Right ventricle myocardium inferior (tissue), 1 donor: ENCODE measurements at regions not wholly inside any gene's neighbourhood (a gene's known extent, or its start where the extent isn't known, plus 50 kb on each side); places are given as distances from the start of the nearest gene placed in this dataset.

ENCODE experiments used
- ATAC-seq: fragments of 200-7000 bp; cut with Tn5 transposase; one replicate; pipeline ENCODE4 v1.9.1; 2020; ENCODE audit warnings: mild to moderate bottlenecking, moderate library complexity
- DNase-seq: peaks from one replicate; pipeline ENCODE4 v3.0.0; 2021; ENCODE audit errors: missing footprints
- intact Hi-C: fragments of 100-400 bp; cut with DNase I; formaldehyde crosslinking; loops from one replicate; pipeline ENCODE4 v1.11.0; 2022
- donor health status: DM: no; HTN: yes; CAD: no; lungs with severe emphysema.

- DNase-seq: no peak
- ATAC-seq: no peak
- intact Hi-C loops: no loop called here
Observed at GRCh38 chr14:54166049-54166950, 209.7 kb upstream of the BMP4 start.

GRCh38 chr14:54168489-54168888, 211.9 kb upstream of the BMP4 start:
- DNase-seq (no peak), ATAC-seq (no peak)
- intact Hi-C loops: no loop called here

- intact Hi-C loops: no loop called here
- ATAC-seq (no peak), DNase-seq (no peak)
Observed at GRCh38 chr14:54169254-54169924, 212.8 kb upstream of the BMP4 start.

GRCh38 chr14:54170301-54170700, 213.7 kb upstream of the BMP4 start:
- no peak for ATAC-seq
- DNase-seq: no peak
- intact Hi-C loops: loop anchor here (10.0 kb wide), 3 partner anchors 174 to 736 kb away; partner anchors contain the start of gene BMP4

GRCh38 chr14:54172114-54172513, 215.5 kb upstream of the BMP4 start:
- ATAC-seq (no peak), DNase-seq (no peak)
- intact Hi-C loops: loop anchor here (10.0 kb wide), 3 partner anchors 173 to 737 kb away; partner anchors contain the start of gene BMP4

- intact Hi-C loops: loop anchor here (10.0 kb wide), 3 partner anchors 172 to 738 kb away; partner anchors contain the start of gene BMP4
- DNase-seq (no peak), ATAC-seq (no peak)
Observed at GRCh38 chr14:54172562-54172961, 215.9 kb upstream of the BMP4 start.

GRCh38 chr14:54173802-54174201, 217.2 kb upstream of the BMP4 start:
- intact Hi-C loops: loop anchor here (2.0 to 10.0 kb wide), 4 partner anchors 171 to 739 kb away; partner anchors contain the start of gene BMP4
- ATAC-seq: peak; percentile 70
- no peak for DNase-seq

- no peak for DNase-seq
- ATAC-seq: peak; percentile 38
- intact Hi-C loops: loop anchor here (2.0 to 10.0 kb wide), 4 partner anchors 170 to 740 kb away; partner anchors contain the start of gene BMP4
Observed at GRCh38 chr14:54174457-54174856, 217.8 kb upstream of the BMP4 start.

GRCh38 chr14:54175298-54175942, 218.8 kb upstream of the BMP4 start:
- DNase-seq: no peak
- intact Hi-C loops: loop anchor here (2.0 to 10.0 kb wide), 4 partner anchors 169 to 741 kb away; partner anchors contain the start of gene BMP4
- ATAC-seq: peak; percentile 32

- intact Hi-C loops: loop anchor here (10.0 kb wide), 3 partner anchors 168 to 742 kb away; partner anchors contain the start of gene BMP4
- ATAC-seq (no peak), DNase-seq (no peak)
Observed at GRCh38 chr14:54177019-54177418, 219.8 kb upstream of the CDKN3 start.

GRCh38 chr14:54177641-54178621, 218.9 kb upstream of the CDKN3 start:
- intact Hi-C loops: loop anchor here (10.0 kb wide), 3 partner anchors 167 to 743 kb away; partner anchors contain the start of gene BMP4
- no peak for ATAC-seq
- DNase-seq: no peak

GRCh38 chr14:54182419-54183045, 214.3 kb upstream of the CDKN3 start:
- intact Hi-C loops: no loop called here
- ATAC-seq (no peak), DNase-seq (no peak)

GRCh38 chr14:54186821-54187763, 209.7 kb upstream of the CDKN3 start:
- no peak for ATAC-seq
- intact Hi-C loops: no loop called here
- no peak for DNase-seq

- no peak for ATAC-seq
- no peak for DNase-seq
- intact Hi-C loops: no loop called here
Observed at GRCh38 chr14:54188064-54188666, 208.6 kb upstream of the CDKN3 start.

- DNase-seq (no peak), ATAC-seq (no peak)
- intact Hi-C loops: no loop called here
Observed at GRCh38 chr14:54189333-54189732, 207.5 kb upstream of the CDKN3 start.

GRCh38 chr14:54189748-54190354, 207.0 kb upstream of the CDKN3 start:
- ATAC-seq: no peak
- no peak for DNase-seq
- intact Hi-C loops: no loop called here
